ENCODE measurements at regions not wholly inside any gene's neighbourhood (a gene's known extent, or its start where the extent isn't known, plus 50 kb on each side); places are given as distances from the start of the nearest gene placed in this dataset.

- no peak for ATAC-seq
- Histone ChIP-seq H3K9me3 (no peaks in the 10 kb centered on the region), H3K4me3 (no peak overlapping the region), H3K4me1 (no peaks in the 10 kb centered on the region), H3K36me3 (no peaks in the 10 kb centered on the region), H3K27me3 (no peaks in the 10 kb centered on the region), H3K27ac (no peak overlapping the region)
- intact Hi-C loops (cut with DNase I): no loop called here
- DNase-seq: no peak
- TF ChIP-seq CTCF (IDR thresholded peaks at IDR 0.05): no peak
Measured at GRCh38 chr5:98050583-98050982, 722.9 kb upstream of the RGMB start.

GRCh38 chr5:98053170-98053569, 720.3 kb upstream of the RGMB start:
- ATAC-seq: no peak
- DNase-seq: no peak
- Histone ChIP-seq H3K4me1 (no peaks in the 10 kb centered on the region), H3K27me3 (no peaks in the 10 kb centered on the region), H3K9me3 (no peaks in the 10 kb centered on the region), H3K27ac (no peak overlapping the region), H3K36me3 (no peaks in the 10 kb centered on the region), H3K4me3 (no peak overlapping the region)
- TF ChIP-seq CTCF (IDR thresholded peaks at IDR 0.05): no peak
- intact Hi-C loops (cut with DNase I): no loop called here

GRCh38 chr5:98060148-98060547, 713.3 kb upstream of the RGMB start:
- Histone ChIP-seq H3K4me1 (no peaks in the 10 kb centered on the region), H3K36me3 (no peaks in the 10 kb centered on the region), H3K27ac (no peak overlapping the region), H3K4me3 (no peak overlapping the region), H3K9me3 (no peaks in the 10 kb centered on the region), H3K27me3 (no peaks in the 10 kb centered on the region)
- intact Hi-C loops (cut with DNase I): no loop called here
- no peak for TF ChIP-seq CTCF (IDR thresholded peaks at IDR 0.05)
- ATAC-seq (no peak), DNase-seq (no peak)

GRCh38 chr5:98064118-98064685, 709.3 kb upstream of the RGMB start:
- DNase-seq (no peak), ATAC-seq (no peak)
- Histone ChIP-seq H3K4me3 (no peak overlapping the region), H3K27ac (no peak overlapping the region), H3K4me1 (no peaks in the 10 kb centered on the region), H3K27me3 (no peaks in the 10 kb centered on the region), H3K9me3 (no peaks in the 10 kb centered on the region), H3K36me3 (no peaks in the 10 kb centered on the region)
- no peak for TF ChIP-seq CTCF (IDR thresholded peaks at IDR 0.05)
- intact Hi-C loops (cut with DNase I): no loop called here

GRCh38 chr5:98065261-98065909, 708.1 kb upstream of the RGMB start:
- Histone ChIP-seq H3K27me3 (no peaks in the 10 kb centered on the region), H3K9me3 (no peaks in the 10 kb centered on the region), H3K36me3 (no peaks in the 10 kb centered on the region), H3K4me1 (no peaks in the 10 kb centered on the region), H3K27ac (no peak overlapping the region), H3K4me3 (no peak overlapping the region)
- no peak for ATAC-seq
- intact Hi-C loops (cut with DNase I): no loop called here
- DNase-seq: no peak
- no peak for TF ChIP-seq CTCF (IDR thresholded peaks at IDR 0.05)

All from upper lobe of right lung (tissue), 1 donor.